HG02943 (cell line): ENCODE measurements at regions not wholly inside any gene's neighbourhood (a gene's known extent, or its start where the extent isn't known, plus 50 kb on each side); places are given as distances from the start of the nearest gene placed in this dataset.

Source experiments
- ATAC-seq: cut with Tn5 transposase; IDR thresholded peaks from one replicate; pipeline ENCODE4 v1.9.1; 2021; ENCODE audit warnings: mild to moderate bottlenecking, low read depth, moderate library complexity; ENCODE audit not compliant: unreplicated experiment

DNA sequence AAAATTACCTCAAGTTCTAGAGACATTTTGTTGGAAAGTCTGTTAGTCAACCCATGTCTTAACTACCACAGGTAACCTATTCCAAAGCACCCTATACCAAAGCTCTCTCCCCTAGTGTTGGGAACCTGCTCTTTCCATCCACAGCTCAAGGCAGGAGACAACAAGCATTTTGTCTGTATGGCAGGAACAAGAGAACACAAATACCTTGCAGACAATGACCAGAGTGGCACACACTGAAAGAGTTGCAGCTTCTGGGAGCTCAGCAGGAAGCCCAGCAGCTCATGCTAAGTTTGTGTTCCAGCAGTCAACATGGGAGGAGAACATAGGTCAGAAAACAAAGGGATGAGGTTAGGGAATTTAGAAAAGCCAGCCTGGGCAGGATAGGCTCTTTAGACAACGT is 300.8 kb downstream of the HHIPL2 start:
- no peak for ATAC-seq

DNA sequence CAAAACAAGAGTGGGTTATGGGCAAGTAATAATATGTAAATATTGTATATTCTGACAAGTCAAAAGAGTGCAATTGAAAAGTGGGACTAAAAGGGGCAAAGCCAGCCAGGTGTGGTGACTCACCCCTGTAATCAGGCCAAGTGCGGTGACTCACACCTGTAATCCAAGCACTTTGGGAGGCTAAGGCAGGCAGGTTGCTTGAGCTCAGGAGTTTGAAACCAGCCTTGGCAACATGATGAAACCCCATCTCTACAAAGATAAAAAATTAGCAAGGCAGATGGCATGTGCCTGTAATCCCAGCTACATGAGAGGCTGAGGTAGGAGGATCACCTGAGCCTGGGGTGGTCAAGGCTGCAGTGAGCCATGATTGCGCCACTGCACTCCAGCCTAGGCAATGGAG is 304.0 kb downstream of the HHIPL2 start:
- ATAC-seq: no peak

DNA sequence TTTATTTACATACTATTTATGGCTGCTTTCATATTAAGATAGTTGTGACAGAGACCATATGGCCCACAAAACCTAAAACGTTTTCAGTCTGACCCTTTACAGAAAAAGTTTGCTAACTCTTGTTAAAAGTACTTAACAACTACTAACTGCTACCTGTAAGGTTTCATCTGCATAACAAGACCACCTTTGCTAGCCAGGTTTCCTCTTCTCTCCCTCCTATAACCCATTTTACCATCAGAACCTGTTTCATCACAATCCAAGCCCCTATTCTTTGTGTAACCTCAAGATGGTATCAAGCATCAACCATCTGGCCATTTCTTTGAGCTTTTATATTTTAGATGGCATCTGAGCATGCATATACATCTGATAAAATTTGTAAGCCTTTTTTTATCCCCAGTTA is 305.4 kb downstream of the HHIPL2 start:
- ATAC-seq: no peak

DNA sequence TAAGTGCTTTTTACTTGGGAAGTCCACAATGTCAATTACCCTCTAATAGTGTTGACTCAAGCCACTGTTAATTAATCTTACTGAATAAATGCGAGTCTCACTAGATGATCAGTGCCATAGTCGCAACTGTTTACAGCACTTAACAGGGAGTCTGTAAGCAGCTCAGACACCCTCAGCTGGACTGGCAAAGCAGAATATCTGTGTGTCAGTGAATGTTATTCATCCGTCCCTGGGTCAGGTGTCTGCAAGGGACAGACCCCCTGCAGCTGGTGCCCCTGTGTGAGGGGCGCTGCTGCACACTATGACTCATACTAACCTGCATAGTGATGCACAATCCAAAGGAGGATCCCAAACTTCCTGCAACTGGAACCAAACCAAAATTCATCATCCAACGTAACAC is 306.5 kb downstream of the HHIPL2 start:
- ATAC-seq: no peak

DNA sequence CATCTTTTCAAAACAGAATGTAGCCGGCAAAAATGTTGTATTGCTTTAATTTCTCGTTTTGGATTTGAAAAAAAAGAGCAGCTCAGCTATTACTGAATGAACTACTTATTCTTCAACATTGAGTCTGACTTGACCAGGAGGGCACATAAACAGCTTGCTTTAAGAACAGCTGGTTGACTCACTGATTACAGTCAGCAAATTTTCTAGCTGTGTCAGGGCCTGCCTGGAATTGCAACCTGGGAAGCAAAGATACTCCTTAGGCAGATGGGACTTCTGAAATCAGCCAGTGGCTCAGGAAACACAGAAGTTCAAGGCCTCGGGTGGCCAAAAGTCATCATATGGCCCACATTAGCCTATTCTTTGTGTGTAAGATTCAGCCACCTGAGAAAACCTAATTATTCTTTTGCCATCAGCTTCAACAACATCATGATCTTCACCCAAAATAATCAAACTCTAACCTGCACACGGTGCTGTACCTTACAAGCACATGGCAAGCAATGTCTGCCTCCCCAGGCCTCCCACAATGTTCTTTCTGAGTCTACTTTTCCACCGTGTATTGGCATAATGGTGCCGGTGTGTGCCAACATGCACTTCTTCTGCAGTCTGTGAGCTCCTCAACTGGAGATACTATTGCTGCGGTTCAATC is 307.2 kb downstream of the HHIPL2 start:
- no peak for ATAC-seq

DNA sequence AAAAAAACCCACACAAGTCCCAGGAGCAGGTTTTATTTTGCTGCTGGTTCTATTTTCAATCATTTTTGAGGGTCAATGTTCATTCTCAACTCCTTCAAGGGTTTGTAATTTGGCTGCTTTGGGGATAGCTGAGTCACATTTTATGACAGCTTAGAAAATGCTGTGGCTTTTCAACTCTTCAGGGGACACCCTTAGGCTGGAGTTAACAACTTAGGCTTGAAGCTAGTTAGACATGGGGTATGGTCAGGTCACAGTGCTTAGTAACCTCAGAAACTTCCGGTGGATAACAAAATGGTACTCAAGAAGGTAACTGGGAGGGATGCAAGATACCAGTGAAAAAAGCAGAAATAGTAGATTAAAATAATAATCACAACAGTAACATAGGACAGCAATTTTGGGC is 308.8 kb downstream of the HHIPL2 start:
- no peak for ATAC-seq

DNA sequence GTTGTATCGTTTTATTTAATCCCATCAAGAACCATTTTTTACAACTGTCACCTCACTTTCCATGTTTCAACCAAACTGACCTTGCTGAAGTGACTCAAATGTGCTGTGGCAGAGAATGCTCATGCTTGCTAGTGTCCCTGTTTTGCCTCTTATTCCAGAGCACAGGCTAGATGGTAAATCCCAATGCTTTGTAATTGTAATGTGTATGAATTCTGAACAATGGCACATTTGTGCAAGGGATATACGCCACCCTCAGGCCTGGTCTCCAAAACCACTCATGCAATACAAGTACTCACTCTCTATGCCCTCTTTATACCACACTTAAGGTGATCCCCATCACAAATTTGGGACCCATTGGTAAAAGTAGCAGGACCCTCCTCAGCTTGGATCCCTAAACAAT is 313.6 kb downstream of the HHIPL2 start:
- ATAC-seq: no peak

DNA sequence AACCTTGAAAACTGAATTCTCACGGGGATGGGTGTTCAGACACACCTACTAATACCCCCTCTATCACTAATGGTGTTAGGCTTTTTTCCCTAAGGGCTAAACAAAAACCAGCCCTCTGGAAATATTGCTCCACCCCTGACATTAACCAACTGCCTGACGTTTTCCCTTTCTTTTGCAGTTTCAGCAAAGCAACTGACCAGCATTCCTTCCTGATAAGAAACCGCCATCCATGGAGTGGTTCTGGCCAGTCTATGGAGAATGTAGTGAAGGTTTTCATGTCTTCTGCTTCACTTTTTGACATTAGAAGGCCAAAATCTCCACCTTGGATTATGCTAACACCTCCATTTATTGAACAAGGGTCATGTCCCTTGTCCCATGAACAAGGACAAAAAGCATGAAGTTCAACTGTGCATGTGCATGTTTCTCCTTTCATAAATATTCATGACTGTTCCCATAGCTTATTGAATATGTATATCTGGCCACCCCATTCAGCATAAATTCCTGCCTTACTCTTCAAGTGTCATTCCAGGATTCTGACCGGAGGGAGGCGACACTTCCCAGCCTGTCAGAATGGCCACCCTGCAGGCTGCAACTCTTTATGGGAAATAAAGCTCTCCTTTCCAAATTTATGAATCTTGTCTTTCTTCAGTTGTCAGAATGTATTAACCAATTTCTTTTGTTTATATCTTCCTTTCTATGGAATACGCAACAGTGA is 314.3 kb downstream of the HHIPL2 start:
- ATAC-seq: no peak

DNA sequence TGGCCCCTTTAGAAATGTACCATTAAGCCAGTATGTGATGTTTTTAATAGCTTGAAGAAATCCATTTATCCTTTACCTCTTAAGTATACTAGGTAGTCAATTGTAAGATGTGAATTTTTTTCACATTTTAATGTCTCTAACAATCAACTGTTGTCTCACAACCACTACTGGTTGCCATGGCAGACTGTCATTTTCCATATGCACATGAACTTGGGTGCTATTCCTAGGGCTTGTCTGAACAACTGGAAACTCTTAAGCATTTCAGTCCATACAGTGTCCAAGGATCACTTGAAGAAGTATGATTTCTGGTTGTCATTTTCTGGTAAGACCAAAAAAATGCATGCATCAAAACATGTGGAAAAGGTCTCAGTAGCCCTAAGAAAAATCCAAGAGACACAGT is 315.1 kb downstream of the HHIPL2 start:
- ATAC-seq: no peak

DNA sequence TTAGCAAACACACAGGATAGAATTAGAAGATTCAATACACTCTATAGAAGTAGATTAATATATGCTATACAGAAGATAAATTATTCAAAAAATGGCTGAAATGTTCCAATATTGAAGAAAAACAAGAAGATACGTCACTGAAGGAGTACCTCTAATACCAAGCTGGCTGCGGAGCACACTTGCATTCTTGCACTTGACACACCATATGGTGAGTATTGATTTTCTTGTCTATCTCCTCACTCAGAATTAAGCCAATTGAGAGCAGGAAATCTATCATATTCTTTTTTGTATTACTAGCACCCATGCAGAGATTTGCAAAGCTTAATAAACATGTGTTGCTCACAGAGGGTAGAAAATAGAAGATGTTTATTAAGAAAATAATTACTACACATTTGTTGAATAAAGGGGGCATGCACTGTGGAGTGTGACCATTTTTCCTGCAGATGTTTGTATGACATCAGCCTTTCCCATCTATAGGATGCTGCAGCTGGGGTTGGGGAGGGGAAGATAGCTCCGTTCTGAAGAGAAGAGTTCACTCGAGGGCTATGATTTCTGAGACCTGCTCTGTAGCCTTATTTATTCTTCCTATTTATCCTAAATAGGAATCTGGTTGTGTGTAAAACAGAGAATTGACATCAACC is 318.1 kb downstream of the HHIPL2 start:
- no peak for ATAC-seq

DNA sequence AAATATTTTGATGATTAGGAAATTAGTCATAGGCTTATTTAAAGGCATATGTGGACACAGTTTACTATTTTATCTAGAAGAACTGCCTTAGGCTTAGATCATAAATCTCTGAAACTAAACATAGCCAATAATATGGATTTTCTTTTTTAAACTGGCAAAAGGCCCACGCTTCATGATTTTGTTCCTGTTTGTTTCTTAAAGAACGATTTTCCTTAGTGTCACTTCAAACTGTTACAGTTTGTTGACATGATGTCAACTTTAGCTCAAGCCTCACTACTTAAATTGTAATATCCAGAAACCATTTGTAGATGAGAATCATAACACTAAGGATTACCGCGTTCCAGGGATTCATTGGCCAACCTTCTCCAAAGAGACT is 322.6 kb downstream of the HHIPL2 start:
- ATAC-seq: no peak

DNA sequence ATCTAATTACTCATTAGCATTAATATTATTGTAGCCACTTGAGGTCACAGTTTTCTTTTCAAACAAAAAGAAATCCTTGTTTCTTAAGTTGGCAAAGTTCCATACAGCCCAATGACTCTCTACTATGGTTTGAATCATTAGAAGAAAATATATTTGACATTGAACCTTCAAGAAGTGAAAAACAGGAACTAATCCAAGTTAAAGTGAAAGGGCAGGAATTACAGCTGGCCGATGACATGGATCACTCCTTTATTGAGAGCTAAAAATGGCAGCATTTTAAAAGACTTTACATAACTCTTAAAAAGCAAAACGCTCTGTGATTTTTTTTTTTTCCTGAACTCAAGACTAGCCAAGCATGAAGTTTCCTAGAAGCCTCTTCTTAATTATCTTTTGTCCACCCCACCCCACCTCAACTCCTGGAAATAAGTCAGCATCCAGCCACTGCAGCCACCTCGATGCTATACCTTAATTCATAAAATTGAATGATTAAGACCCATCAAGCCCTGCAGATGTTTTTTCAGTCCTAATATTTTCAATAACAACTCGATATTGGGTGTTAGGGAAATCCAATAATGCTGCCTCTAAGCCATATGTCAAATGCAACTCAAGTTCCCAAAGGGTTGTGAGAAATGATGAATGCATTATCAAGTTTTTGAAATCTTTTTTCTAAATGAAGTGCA is 323.1 kb downstream of the HHIPL2 start:
- no peak for ATAC-seq

DNA sequence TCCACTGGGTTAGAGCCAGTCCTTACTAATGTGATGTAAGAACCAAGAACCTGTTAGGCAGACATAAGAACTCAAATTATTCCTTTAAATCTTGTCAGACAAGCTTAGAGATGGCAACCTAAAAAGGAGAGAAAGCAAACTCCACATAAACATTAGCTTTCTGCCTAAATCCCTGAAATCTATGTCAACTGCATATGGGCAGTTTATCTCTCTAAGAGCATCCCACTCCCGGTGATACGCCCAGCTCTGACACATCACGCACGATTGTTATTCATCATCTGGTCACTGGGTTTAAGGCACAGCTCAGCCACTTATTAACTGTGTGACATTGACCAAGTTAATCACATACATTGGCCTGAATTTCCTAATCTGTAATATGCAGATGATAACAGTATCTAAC is 323.7 kb downstream of the HHIPL2 start:
- ATAC-seq: no peak

DNA sequence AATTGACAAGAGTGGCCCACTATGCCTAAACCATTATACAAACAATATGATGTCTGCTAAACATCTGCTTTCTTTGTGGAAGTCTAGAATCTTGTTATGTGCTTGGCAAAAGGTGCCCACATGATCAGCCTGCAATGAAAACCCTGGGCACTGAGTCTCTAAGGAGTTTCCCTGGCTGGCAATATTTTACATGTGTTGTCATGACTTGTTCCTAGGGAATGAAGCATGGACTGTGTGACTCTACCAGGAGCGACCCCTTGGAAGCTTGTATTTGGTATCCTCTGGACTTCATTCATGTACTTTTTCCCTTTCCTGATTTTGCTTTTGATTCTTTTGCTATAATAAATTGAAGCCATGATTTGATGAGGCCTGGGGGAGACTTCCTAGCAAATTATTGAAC is 324.9 kb downstream of the HHIPL2 start:
- no peak for ATAC-seq

DNA sequence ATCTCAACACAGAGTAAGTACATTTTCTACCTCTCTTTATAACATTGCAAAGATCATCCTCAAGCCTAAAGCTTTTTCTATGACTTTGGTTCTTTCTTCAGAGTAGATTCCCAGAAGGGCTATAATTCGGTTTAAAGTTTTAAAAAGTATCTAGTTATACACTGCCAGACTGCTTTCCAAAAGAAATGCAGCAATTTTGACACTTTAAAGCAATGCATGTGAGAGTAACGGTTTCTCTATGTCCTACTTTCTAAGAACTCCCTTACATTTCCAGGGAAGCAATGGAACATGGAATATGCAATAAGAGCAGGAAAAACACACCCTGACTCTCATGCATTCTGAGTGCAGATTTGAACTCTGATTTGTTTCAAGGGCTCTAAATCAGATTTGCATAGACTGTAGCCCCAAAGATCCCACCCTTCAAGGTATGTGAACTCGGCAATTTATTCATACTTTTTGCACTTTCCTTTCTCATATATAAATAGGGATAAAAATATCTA is 331.6 kb downstream of the HHIPL2 start:
- no peak for ATAC-seq

DNA sequence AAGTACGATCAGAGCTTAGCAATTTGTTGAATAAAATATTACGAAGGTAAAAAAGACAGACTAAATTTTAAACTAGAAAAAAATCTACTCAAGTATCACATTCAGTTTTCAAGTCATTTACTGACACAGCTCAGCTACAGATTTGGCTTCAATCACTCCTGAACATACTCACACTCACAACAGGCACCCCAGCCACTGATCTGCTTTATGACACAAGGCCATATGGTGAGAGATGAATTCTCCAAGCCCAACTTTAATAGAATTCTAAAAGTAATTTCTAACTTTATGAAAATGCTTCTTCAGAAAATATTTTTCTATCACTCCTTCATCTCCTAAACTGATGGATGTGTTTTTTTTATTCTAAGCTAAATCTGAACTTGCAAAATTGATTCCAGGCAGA is 337.1 kb downstream of the HHIPL2 start:
- no peak for ATAC-seq

DNA sequence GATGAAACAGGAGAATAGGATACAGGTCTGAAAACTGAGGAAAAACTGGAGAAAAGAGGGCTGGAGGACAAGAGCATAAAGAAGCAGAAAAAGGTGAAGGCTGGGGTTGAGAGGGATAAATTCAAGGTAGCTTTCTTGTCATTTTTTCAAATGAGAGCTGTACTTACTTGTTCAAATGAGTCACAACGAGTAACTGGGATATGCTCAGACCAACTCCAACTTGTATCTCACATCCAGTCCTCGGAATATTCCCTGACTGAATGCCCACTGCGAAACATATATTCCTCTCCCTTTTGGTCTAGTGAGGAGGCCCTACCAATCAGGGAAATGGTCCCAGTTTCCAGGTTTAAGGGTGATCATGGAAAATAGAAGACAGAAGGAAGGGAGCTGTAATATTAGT is 343.4 kb downstream of the HHIPL2 start:
- no peak for ATAC-seq

DNA sequence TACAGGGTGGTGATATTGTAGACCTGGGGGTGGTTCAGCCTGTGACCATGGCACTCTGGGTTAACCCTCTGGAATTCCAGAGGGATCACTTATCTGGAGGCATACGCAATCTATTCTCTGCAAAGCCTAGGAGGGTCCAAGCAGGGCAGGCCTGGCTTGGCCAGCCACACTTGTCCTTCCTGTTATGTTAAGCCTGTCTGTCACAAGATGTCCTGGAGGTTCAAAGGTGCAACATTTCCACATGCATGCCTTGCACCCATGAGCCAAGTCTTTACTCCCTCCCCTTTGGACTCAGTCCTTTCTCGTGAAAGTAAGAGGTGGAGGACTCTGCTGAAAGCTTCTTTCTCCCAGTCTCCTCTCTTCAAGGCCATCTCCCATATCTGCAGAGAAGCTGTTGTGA is 345.1 kb downstream of the HHIPL2 start:
- ATAC-seq: no peak

DNA sequence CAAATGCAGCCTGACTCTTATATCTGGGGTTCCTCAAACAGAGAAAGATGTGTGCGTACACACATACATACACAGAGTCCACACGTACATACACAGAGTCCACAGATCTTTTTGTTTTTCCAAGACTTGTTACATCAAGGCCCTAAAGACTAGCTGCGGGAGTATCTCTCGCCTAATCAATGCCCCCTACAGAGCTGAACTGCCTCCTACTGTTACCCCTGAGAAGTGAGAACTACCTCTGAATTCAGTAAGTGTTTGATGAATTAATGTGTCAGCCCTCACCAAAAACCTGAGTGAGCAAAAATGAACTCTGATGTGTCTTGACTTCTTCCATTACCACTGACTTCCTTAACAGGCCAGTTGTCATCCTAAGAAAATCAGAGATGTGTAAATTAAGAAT is 351.2 kb downstream of the HHIPL2 start:
- no peak for ATAC-seq

DNA sequence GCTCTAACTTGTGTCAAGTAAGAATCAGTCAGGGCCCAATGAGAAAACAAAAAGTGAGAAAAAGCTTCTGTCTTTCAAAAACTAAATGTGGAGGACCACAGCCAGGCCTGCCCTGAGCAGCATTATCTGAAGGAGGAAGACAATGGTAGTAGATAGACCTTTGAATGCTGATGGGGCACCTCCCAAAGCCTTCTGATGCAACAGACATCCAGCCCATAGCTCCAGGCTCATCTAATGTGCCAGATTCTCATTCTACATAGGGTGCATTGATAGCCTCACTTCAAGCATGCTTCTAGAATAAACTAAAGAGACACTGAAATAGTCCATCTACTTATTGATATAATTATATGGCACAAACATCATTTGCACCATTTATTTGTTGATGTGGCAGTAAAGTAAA is 351.6 kb downstream of the HHIPL2 start:
- ATAC-seq: no peak

DNA sequence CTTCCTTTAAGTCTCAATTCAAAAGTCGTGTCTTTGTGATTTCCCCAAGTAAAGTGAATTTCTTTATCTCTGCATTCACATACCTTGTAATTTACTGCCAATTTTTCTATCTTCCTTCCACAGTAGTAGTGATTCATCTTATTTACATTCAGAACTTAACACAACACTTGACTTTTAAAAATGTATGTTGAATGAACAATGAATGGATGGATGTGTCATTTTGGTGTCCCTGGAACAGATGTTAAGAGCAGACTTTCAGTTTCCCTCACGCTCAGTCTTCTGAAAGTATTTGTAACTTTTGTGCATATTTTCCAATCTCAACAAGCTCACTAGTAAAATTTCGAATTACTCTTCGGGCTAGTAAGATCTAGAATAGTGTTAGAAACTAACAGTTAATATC is 352.0 kb downstream of the HHIPL2 start:
- ATAC-seq: no peak
